ENCODE measurements at regions not wholly inside any gene's neighbourhood (a gene's known extent, or its start where the extent isn't known, plus 50 kb on each side); places are given as distances from the start of the nearest gene placed in this dataset.

- Histone ChIP-seq H3K4me1 (no peaks in the 10 kb centered on the region), H3K36me3 (no peaks in the 10 kb centered on the region), H3K9me3 (no peaks in the 10 kb centered on the region), H3K4me3 (no peak overlapping the region), H3K27me3 (ENCODE audit: low read depth) (no peaks in the 10 kb centered on the region), H3K27ac (no peak overlapping the region)
- intact Hi-C loops (cut with DNase I) = no loop called here
- TF ChIP-seq CTCF (IDR thresholded peaks at IDR 0.05) = no peak
- ATAC-seq (no peak), DNase-seq (no peak)
Observed at GRCh38 chr2:224111576-224111975, 72.5 kb upstream of the SERPINE2 start.

- TF ChIP-seq CTCF (IDR thresholded peaks at IDR 0.05) = no peak
- Histone ChIP-seq H3K27ac (no peak overlapping the region), H3K27me3 (ENCODE audit: low read depth) (no peaks in the 10 kb centered on the region), H3K4me3 (no peak overlapping the region), H3K36me3 (no peaks in the 10 kb centered on the region), H3K4me1 (no peaks in the 10 kb centered on the region), H3K9me3 (no peaks in the 10 kb centered on the region)
- intact Hi-C loops (cut with DNase I) = no loop called here
- ATAC-seq (no peak), DNase-seq (no peak)
Observed at GRCh38 chr2:224110811-224111210, 71.7 kb upstream of the SERPINE2 start.

- no peaks in the 10 kb centered on the region for H3K4me1 ChIP-seq
- H3K9me3 ChIP-seq = no peaks in the 10 kb centered on the region
- no peak for DNase-seq
- no peak overlapping the region for H3K27ac ChIP-seq
- no peak for ATAC-seq
- no peaks in the 10 kb centered on the region for H3K27me3 ChIP-seq (ENCODE audit: low read depth)
- TF ChIP-seq CTCF (IDR thresholded peaks at IDR 0.05) = no peak
- H3K4me3 ChIP-seq = no peak overlapping the region
- intact Hi-C loops (cut with DNase I) = no loop called here
- no peaks in the 10 kb centered on the region for H3K36me3 ChIP-seq
Observed at GRCh38 chr2:224109751-224110150, 70.7 kb upstream of the SERPINE2 start.

- H3K36me3 ChIP-seq = no peaks in the 10 kb centered on the region
- no peak for TF ChIP-seq CTCF (IDR thresholded peaks at IDR 0.05)
- intact Hi-C loops (cut with DNase I) = no loop called here
- no peaks in the 10 kb centered on the region for H3K27me3 ChIP-seq (ENCODE audit: low read depth)
- ATAC-seq (no peak), DNase-seq (no peak)
- H3K4me3 ChIP-seq = no peak overlapping the region
- H3K27ac ChIP-seq = no peak overlapping the region
- no peaks in the 10 kb centered on the region for H3K4me1 ChIP-seq
- H3K9me3 ChIP-seq = no peaks in the 10 kb centered on the region
Observed at GRCh38 chr2:224106794-224107193, 67.7 kb upstream of the SERPINE2 start.

GRCh38 chr2:224104668-224105386 lies 65.7 kb upstream of the SERPINE2 start:
- Histone ChIP-seq H3K9me3 (no peaks in the 10 kb centered on the region), H3K4me1 (no peaks in the 10 kb centered on the region), H3K27me3 (ENCODE audit: low read depth) (no peaks in the 10 kb centered on the region), H3K4me3 (no peak overlapping the region), H3K27ac (no peak overlapping the region), H3K36me3 (no peaks in the 10 kb centered on the region)
- ATAC-seq = no peak
- TF ChIP-seq CTCF (IDR thresholded peaks at IDR 0.05) = no peak
- DNase-seq = no peak
- intact Hi-C loops (cut with DNase I) = no loop called here
